ENCODE measurements at regions not wholly inside any gene's neighbourhood (a gene's known extent, or its start where the extent isn't known, plus 50 kb on each side); places are given as distances from the start of the nearest gene placed in this dataset.

DNA sequence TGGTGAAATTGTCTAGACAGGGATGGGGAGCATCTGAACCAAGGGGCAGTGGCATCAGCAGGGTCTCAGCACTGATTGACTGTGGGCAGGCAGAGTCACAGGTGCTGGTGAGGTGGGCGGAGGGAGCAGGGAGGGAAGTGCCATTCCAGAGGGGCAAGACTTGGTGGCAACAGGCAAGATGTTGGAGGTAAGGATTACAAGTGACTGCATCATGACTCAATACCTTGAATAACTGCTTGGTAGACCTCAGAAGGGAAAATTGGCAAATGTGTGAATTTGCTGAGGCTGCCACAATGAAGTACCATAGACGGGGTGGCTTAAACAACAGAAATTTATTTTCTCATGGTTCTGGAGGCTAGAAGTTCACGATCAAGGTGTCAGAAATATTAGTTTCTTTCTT, 419.1 kb downstream of the HS3ST3B1 start:
- in situ Hi-C loops (cut with HindIII; ENCODE audit: low pct_ligation_motif_present, low sequenced_read_pairs) = no loop called here
- no peak overlapping the region for H3K4me3 ChIP-seq (ENCODE audit: low read depth, low read length)
- no peak overlapping the region for H3K27ac ChIP-seq
- no peaks in the 10 kb centered on the region for H3K36me3 ChIP-seq (replicated peaks)
- no peaks in the 10 kb centered on the region for H3K27me3 ChIP-seq (replicated peaks)
- TF ChIP-seq, protein P1, sequence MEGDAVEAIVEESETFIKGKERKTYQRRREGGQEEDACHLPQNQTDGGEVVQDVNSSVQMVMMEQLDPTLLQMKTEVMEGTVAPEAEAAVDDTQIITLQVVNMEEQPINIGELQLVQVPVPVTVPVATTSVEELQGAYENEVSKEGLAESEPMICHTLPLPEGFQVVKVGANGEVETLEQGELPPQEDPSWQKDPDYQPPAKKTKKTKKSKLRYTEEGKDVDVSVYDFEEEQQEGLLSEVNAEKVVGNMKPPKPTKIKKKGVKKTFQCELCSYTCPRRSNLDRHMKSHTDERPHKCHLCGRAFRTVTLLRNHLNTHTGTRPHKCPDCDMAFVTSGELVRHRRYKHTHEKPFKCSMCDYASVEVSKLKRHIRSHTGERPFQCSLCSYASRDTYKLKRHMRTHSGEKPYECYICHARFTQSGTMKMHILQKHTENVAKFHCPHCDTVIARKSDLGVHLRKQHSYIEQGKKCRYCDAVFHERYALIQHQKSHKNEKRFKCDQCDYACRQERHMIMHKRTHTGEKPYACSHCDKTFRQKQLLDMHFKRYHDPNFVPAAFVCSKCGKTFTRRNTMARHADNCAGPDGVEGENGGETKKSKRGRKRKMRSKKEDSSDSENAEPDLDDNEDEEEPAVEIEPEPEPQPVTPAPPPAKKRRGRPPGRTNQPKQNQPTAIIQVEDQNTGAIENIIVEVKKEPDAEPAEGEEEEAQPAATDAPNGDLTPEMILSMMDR (IDR thresholded peaks at IDR 0.05; ENCODE audit: low read depth, low read length, missing control alignments) = no peak
- no peak for DNase-seq

GRCh38 chr17:14717859-14718258, 417.0 kb downstream of the HS3ST3B1 start:
- H3K27ac ChIP-seq = no peak overlapping the region
- no peaks in the 10 kb centered on the region for H3K36me3 ChIP-seq (replicated peaks)
- H3K27me3 ChIP-seq (replicated peaks) = no peaks in the 10 kb centered on the region
- TF ChIP-seq, protein P1 (IDR thresholded peaks at IDR 0.05; ENCODE audit: low read depth, low read length, missing control alignments) = no peak
- DNase-seq = no peak
- H3K4me3 ChIP-seq (ENCODE audit: low read depth, low read length) = no peak overlapping the region
- in situ Hi-C loops (cut with HindIII; ENCODE audit: low pct_ligation_motif_present, low sequenced_read_pairs) = no loop called here

DNA sequence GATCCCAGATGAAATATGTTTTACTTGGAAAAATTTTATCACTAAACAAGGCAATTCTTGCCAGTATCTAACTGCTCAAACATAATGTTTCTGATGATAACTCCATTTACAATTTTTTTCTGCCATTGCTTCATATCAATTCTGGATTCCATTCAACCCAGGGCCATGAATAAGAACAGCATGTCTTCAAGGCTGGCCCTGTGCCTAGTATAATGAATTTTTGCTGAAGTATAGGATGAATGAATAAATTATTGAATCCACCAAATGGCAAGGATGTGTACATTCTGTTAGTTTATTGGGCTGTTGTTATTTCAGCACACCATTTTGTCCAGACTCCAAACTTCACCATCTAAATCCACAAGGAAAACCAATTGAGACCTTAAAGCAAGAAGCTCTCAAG, 414.7 kb downstream of the HS3ST3B1 start:
- Histone ChIP-seq H3K36me3 (replicated peaks) (no peaks in the 10 kb centered on the region), H3K27ac (no peak overlapping the region), H3K4me3 (ENCODE audit: low read depth, low read length) (no peak overlapping the region), H3K27me3 (replicated peaks) (no peaks in the 10 kb centered on the region)
- no peak for DNase-seq
- in situ Hi-C loops (cut with HindIII; ENCODE audit: low pct_ligation_motif_present, low sequenced_read_pairs) = no loop called here
- TF ChIP-seq, protein P1 (IDR thresholded peaks at IDR 0.05; ENCODE audit: low read depth, low read length, missing control alignments) = no peak

GRCh38 chr17:14712611-14713021, 411.7 kb downstream of the HS3ST3B1 start:
- DNase-seq = no peak
- Histone ChIP-seq H3K27ac (no peak overlapping the region), H3K27me3 (replicated peaks) (no peaks in the 10 kb centered on the region), H3K4me3 (ENCODE audit: low read depth, low read length) (no peak overlapping the region), H3K36me3 (replicated peaks) (no peaks in the 10 kb centered on the region)
- TF ChIP-seq, protein P1 (IDR thresholded peaks at IDR 0.05; ENCODE audit: low read depth, low read length, missing control alignments) = no peak
- in situ Hi-C loops (cut with HindIII; ENCODE audit: low pct_ligation_motif_present, low sequenced_read_pairs) = no loop called here

DNA sequence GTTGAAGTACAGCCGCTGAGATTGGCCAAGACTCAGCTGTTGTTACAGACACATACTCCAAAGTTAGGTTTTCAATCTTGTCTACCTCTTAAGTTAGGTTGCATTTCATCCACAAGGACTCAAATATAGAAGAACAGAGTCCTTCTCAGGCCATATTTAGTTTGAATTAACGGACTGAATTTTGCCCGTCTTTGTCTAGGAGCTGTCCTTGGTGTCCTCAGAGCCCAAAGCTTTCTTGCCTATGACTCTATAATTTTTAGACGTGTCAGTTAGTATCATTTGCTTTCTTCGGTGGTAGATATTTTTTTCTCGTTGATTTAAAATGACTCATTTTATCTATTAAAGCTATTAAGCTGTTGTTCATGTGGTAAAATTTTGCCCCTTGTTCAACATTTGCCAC, 403.2 kb downstream of the HS3ST3B1 start:
- in situ Hi-C loops (cut with HindIII; ENCODE audit: low pct_ligation_motif_present, low sequenced_read_pairs) = no loop called here
- no peaks in the 10 kb centered on the region for H3K27me3 ChIP-seq (replicated peaks)
- TF ChIP-seq, protein P1 (IDR thresholded peaks at IDR 0.05; ENCODE audit: low read depth, low read length, missing control alignments) = no peak

GRCh38 chr17:14701886-14702285, 401.0 kb downstream of the HS3ST3B1 start:
- in situ Hi-C loops (cut with HindIII; ENCODE audit: low pct_ligation_motif_present, low sequenced_read_pairs) = no loop called here
- TF ChIP-seq, protein P1 (IDR thresholded peaks at IDR 0.05; ENCODE audit: low read depth, low read length, missing control alignments) = no peak
- Histone ChIP-seq H3K4me3 (ENCODE audit: low read depth, low read length) (no peak overlapping the region), H3K27me3 (replicated peaks) (no peaks in the 10 kb centered on the region), H3K36me3 (replicated peaks) (no peaks in the 10 kb centered on the region), H3K27ac (no peak overlapping the region)
- DNase-seq = no peak

More for the DNA sequence above, 403.2 kb downstream of the HS3ST3B1 start:
- Histone ChIP-seq H3K4me3 (ENCODE audit: low read depth, low read length) (no peak overlapping the region), H3K36me3 (replicated peaks) (no peaks in the 10 kb centered on the region), H3K27ac (no peak overlapping the region)
- DNase-seq = no peak
